B cell (primary cell): ENCODE measurements at regions not wholly inside any gene's neighbourhood (a gene's known extent, or its start where the extent isn't known, plus 50 kb on each side); places are given as distances from the start of the nearest gene placed in this dataset.

ENCODE experiments used
- ATAC-seq: fragments of 200-7000 bp; cut with Tn5 transposase; one replicate; pipeline ENCODE4 v1.10.0; 2021; ENCODE audit warnings: low read depth, mild to moderate bottlenecking, moderate number of reproducible peaks, moderate library complexity
- CTCF ChIA-PET: fragments of 350-600 bp; sonication (Branson Sonifier 250); formaldehyde crosslinking; loops from one replicate; lab custom pipeline; 2021; ENCODE audit warnings: antibody characterized with exemption, inconsistent platforms; lab: Charles Lee
- POLR2A ChIA-PET: fragments of 350-600 bp; sonication (Branson Sonifier 250); formaldehyde crosslinking; loops from one replicate; lab custom pipeline; 2021; ENCODE audit warnings: antibody characterized with exemption; lab: Charles Lee
- DNase-seq: peaks from one replicate; pipeline ENCODE4 v3.0.0; 2013
- H2AFZ ChIP-seq: 2 replicates; pipeline ENCODE4 v1.6.1; 2012; ENCODE audit warnings: mild to moderate bottlenecking, low read depth, low read length; ENCODE audit not compliant: insufficient read depth, poor library complexity, severe bottlenecking
- H3K27ac ChIP-seq, 2 donors: 1 replicate in 1 of 2; 2 replicates in 1 of 2; pipeline ENCODE4 v1.5.1; 2012 to 2013; ENCODE audit warnings: low read length in 2 of 2, mild to moderate bottlenecking in 2 of 2, moderate library complexity in 1 of 2
- H3K27me3 ChIP-seq, 4 experiments: fragments of 200-600 bp in 1 of 4; sonication (generic) in 1 of 4; replicated peaks in 1 of 4; 1 replicate in 2 of 4; 2 replicates in 2 of 4; pipeline versions ENCODE4 v1.6.1 to v1.7.0; 2013 to 2016; ENCODE audit warnings: low read length in 3 of 4, mild to moderate bottlenecking in 2 of 4, mixed read lengths in 1 of 4, moderate library complexity in 1 of 4; ENCODE audit not compliant: insufficient read depth in 4 of 4, control insufficient read depth in 3 of 4; ENCODE audit errors: control extremely low read depth in 1 of 4
- H3K36me3 ChIP-seq, 2 experiments: replicated peaks in 1 of 2; 1 replicate in 1 of 2; 2 replicates in 1 of 2; pipeline versions ENCODE4 v1.6.1 to v1.7.1; 2013; ENCODE audit warnings: low read length in 1 of 2; ENCODE audit not compliant: insufficient read depth in 2 of 2, control insufficient read depth in 1 of 2; ENCODE audit errors: control extremely low read depth in 1 of 2, extremely low read depth in 1 of 2
- H3K4me1 ChIP-seq, 2 donors: fragments of 200-600 bp in 1 of 2; sonication (generic) in 1 of 2; 1 replicate in 1 of 2; 2 replicates in 1 of 2; pipeline versions ENCODE4 v1.5.1 to v1.6.1; 2013 to 2017; ENCODE audit warnings: low read length in 2 of 2; ENCODE audit not compliant: control insufficient read depth in 2 of 2, insufficient read depth in 2 of 2
- H3K4me2 ChIP-seq: replicated peaks from 2 replicates; pipeline ENCODE3; 2012; ENCODE audit warnings: mild to moderate bottlenecking, low read depth, low read length; ENCODE audit not compliant: poor library complexity, severe bottlenecking
- H3K4me3 ChIP-seq, 5 experiments: fragments of 200-600 bp in 1 of 5; sonication (generic) in 1 of 5; 1 replicate in 3 of 5; 2 replicates in 2 of 5; pipeline versions ENCODE4 v1.5.1 to v1.7.0; 2011 to 2016; ENCODE audit warnings: low read length in 4 of 5, mild to moderate bottlenecking in 4 of 5, low read depth in 2 of 5, control low read depth in 1 of 5, moderate library complexity in 1 of 5; ENCODE audit not compliant: insufficient read depth in 1 of 5; ENCODE audit errors: control extremely low read depth in 1 of 5, extremely low read depth in 1 of 5
- H3K79me2 ChIP-seq: fragments of 200-600 bp; sonication (generic); one replicate; pipeline ENCODE4 v1.6.0; 2016; ENCODE audit warnings: low read length; ENCODE audit not compliant: control insufficient read depth, insufficient read depth
- H3K9ac ChIP-seq: fragments of 200-600 bp; sonication (generic); 2 replicates; pipeline ENCODE4 v1.6.1; 2017; ENCODE audit warnings: mild to moderate bottlenecking, low read length, moderate library complexity
- H3K9me3 ChIP-seq, 3 donors: one replicate each; pipeline versions ENCODE4 v1.6.1 to v1.7.1; 2013; ENCODE audit warnings: low read length in 2 of 3; ENCODE audit not compliant: control insufficient read depth in 2 of 3, insufficient read depth in 1 of 3; ENCODE audit errors: control extremely low read depth in 1 of 3
- H4K20me1 ChIP-seq: 2 replicates; pipeline ENCODE4 v1.6.0; 2012; ENCODE audit warnings: mild to moderate bottlenecking, low read length; ENCODE audit not compliant: insufficient read depth, control insufficient read depth, poor library complexity, severe bottlenecking
- H3K27ac Mint-ChIP-seq: one replicate; pipeline ENCODE4 v1.8.0; 2021; ENCODE audit warnings: mixed read lengths
- H3K27me3 Mint-ChIP-seq: one replicate; pipeline ENCODE4 v1.8.0; 2021; ENCODE audit warnings: mixed read lengths
- H3K4me1 Mint-ChIP-seq: one replicate; pipeline ENCODE4 v1.8.0; 2021; ENCODE audit warnings: mixed read lengths
- H3K4me3 Mint-ChIP-seq: one replicate; pipeline ENCODE4 v1.8.0; 2021; ENCODE audit warnings: mixed read lengths
- H3K9me3 Mint-ChIP-seq: one replicate; pipeline ENCODE4 v1.8.0; 2022; ENCODE audit warnings: mixed read lengths; ENCODE audit not compliant: insufficient read depth
- EZH2 ChIP-seq: IDR thresholded peaks from 2 replicates; pipeline ENCODE4 v1.6.1; 2012; ENCODE audit warnings: borderline replicate concordance, low read depth, mild to moderate bottlenecking, moderate library complexity, low read length; ENCODE audit not compliant: insufficient read depth, poor library complexity, severe bottlenecking
- WGBS: methylation state at CpG from one replicate; pipeline ENCODE4 v1.1.5; 2013; ENCODE audit warnings: missing lambda C conversion rate; ENCODE audit not compliant: insufficient coverage; 5-methylcytosine and 5-hydroxymethylcytosine counted together
- intact Hi-C: fragments of 100-400 bp; cut with micrococcal nuclease; formaldehyde crosslinking; loops from one replicate; pipeline ENCODE4 v1.10.0; 2022
- TF ChIP-seq, protein P1 (sequence below): fragments of 200-600 bp; IDR thresholded peaks from one replicate; pipeline ENCODE4 v1.8.0; 2022; ENCODE audit warnings: antibody characterized with exemption, mild to moderate bottlenecking

DNA sequence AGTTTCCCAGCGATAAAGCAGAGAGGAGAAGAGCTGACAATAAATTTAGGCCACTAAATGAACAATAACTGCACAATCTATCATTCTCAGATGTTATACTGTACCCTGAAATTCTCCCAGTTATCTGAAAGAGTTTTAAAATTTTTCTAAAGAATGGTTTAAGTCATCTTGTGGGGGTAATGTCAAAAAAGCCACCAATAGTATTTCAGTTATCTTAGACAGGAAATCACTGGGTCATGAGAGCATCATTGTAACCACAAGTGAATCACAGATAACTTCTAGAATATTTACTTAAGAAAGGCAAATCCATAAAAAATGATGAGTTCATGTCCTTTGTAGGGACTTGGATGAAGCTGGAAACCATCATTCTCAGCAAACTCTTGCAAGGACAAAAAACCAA lies 147.1 kb downstream of the DNAJB9 start:
- Histone ChIP-seq H3K79me2 (no peaks in the 10 kb centered on the region), H3K27ac (no peak overlapping the region), H3K9me3 (no peaks in the 10 kb centered on the region), H3K27me3 (peaks cover 0 to 3% (median 0%) of the 10 kb centered on the region in 4 experiments), H3K9ac (no peak overlapping the region), H3K4me1 (no peaks in the 10 kb centered on the region), H3K4me2 (no peak overlapping the region), H3K36me3 (no peaks in the 10 kb centered on the region), H3K4me3 (no peak overlapping the region), H2AFZ (no peak overlapping the region), H4K20me1 (no peaks in the 10 kb centered on the region)
- ATAC-seq (no peak), DNase-seq (no peak)
- WGBS, result no CpG with 5 or more reads among the region's 1 CpG
- no peaks in the 10 kb centered on the region for H3K9me3 Mint-ChIP-seq
- peaks cover 16% of the 10 kb centered on the region for H3K27me3 Mint-ChIP-seq
- CTCF ChIA-PET, result no interaction called here
- POLR2A ChIA-PET, result no interaction called here
- no peaks in the 10 kb centered on the region for H3K4me1 Mint-ChIP-seq
- intact Hi-C loops, result no loop called here
- no peak for TF ChIP-seq EZH2
- TF ChIP-seq, protein P1, sequence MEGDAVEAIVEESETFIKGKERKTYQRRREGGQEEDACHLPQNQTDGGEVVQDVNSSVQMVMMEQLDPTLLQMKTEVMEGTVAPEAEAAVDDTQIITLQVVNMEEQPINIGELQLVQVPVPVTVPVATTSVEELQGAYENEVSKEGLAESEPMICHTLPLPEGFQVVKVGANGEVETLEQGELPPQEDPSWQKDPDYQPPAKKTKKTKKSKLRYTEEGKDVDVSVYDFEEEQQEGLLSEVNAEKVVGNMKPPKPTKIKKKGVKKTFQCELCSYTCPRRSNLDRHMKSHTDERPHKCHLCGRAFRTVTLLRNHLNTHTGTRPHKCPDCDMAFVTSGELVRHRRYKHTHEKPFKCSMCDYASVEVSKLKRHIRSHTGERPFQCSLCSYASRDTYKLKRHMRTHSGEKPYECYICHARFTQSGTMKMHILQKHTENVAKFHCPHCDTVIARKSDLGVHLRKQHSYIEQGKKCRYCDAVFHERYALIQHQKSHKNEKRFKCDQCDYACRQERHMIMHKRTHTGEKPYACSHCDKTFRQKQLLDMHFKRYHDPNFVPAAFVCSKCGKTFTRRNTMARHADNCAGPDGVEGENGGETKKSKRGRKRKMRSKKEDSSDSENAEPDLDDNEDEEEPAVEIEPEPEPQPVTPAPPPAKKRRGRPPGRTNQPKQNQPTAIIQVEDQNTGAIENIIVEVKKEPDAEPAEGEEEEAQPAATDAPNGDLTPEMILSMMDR, result no peak
- H3K4me3 Mint-ChIP-seq, result no peak overlapping the region
- no peak overlapping the region for H3K27ac Mint-ChIP-seq

DNA sequence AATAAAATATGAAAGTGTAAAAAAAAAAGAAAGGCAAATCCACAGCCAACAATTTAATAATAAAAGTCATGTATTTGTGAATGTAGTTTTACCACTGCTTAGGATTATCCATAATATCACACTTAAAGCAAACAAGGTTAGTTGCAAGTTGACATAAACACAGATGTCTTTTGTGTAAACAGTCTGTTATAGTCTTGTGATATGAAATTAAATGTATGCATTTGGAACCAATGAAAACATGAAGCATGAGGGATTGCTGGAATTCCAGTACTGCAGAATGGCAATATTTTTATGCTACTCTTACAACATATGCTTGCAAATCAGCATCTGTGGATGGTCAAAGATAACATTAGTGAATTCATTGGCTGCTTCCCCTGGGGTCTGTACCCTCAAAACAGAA lies 148.1 kb downstream of the DNAJB9 start:
- Mint-ChIP-seq H3K27me3 (peaks cover 16% of the 10 kb centered on the region), H3K4me1 (no peaks in the 10 kb centered on the region), H3K27ac (no peak overlapping the region), H3K9me3 (no peaks in the 10 kb centered on the region), H3K4me3 (no peak overlapping the region)
- DNase-seq, result no peak
- Histone ChIP-seq H3K4me1 (no peaks in the 10 kb centered on the region), H3K27ac (no peak overlapping the region), H2AFZ (no peak overlapping the region), H3K36me3 (no peaks in the 10 kb centered on the region), H3K4me2 (no peak overlapping the region), H3K79me2 (no peaks in the 10 kb centered on the region), H3K9ac (no peak overlapping the region), H3K27me3 (peaks cover 0 to 3% (median 0%) of the 10 kb centered on the region in 4 experiments), H3K9me3 (no peaks in the 10 kb centered on the region), H3K4me3 (no peak overlapping the region), H4K20me1 (no peaks in the 10 kb centered on the region)
- ChIA-PET POLR2A (no interaction called here), CTCF (no interaction called here)
- ATAC-seq, result no peak
- intact Hi-C loops, result no loop called here
- TF ChIP-seq EZH2, result no peak
- TF ChIP-seq, protein P1, result no peak
